GM19239 (cell line): ENCODE measurements at regions not wholly inside any gene's neighbourhood (a gene's known extent, or its start where the extent isn't known, plus 50 kb on each side); places are given as distances from the start of the nearest gene placed in this dataset.
"Not testable (repeated sequence)": the region's sequence is repeated elsewhere in the genome, so short reads cannot be mapped to it uniquely, and the experiment has no call there.

ENCODE experiments used
- DNase-seq: peaks from one replicate; pipeline ENCODE4 v3.0.0; 2011; ENCODE audit warnings: low spot score; ENCODE audit not compliant: insufficient read length
- FAIRE-seq: peaks from 2 replicates; lab custom pipeline; 2011; peaks lifted over from hg19 to GRCh38; lab: Jason Lieb, UNC

GRCh38 chr5:174895360-174895759, 171.0 kb downstream of the MSX2 start:
- DNase-seq (no peak), FAIRE-seq (no peak)

GRCh38 chr5:174892742-174893141, 168.4 kb downstream of the MSX2 start:
- FAIRE-seq (peak; percentile 51), DNase-seq (no peak)

GRCh38 chr5:174880412-174881200, 156.2 kb downstream of the MSX2 start:
- FAIRE-seq, DNase-seq: not testable (repeated sequence)

GRCh38 chr5:174877987-174878386, 153.6 kb downstream of the MSX2 start:
- DNase-seq (no peak), FAIRE-seq (no peak)

GRCh38 chr5:174872271-174872670, 147.9 kb downstream of the MSX2 start:
- DNase-seq, result no peak

GRCh38 chr5:174852143-174852542, 127.8 kb downstream of the MSX2 start:
- DNase-seq (no peak), FAIRE-seq (no peak)

More at GRCh38 chr5:174872271-174872670, 147.9 kb downstream of the MSX2 start:
- FAIRE-seq, result no peak

- no peak for DNase-seq
- FAIRE-seq, result no peak
Observed at GRCh38 chr5:174850565-174851169, 126.3 kb downstream of the MSX2 start.

- no peak for FAIRE-seq
Observed at GRCh38 chr5:174849426-174849825, 125.0 kb downstream of the MSX2 start.

GRCh38 chr5:174844971-174845370, 120.6 kb downstream of the MSX2 start:
- no peak for FAIRE-seq
- DNase-seq, result no peak

More at GRCh38 chr5:174849426-174849825, 125.0 kb downstream of the MSX2 start:
- no peak for DNase-seq

- DNase-seq, result no peak
- FAIRE-seq, result no peak
Observed at GRCh38 chr5:174843263-174844250, 119.2 kb downstream of the MSX2 start.

- DNase-seq, result no peak
- FAIRE-seq, result no peak
Observed at GRCh38 chr5:174840435-174840834, 116.1 kb downstream of the MSX2 start.

- DNase-seq (no peak), FAIRE-seq (no peak)
Observed at GRCh38 chr5:174839196-174839595, 114.8 kb downstream of the MSX2 start.

GRCh38 chr5:174837919-174838902, 113.8 kb downstream of the MSX2 start:
- no peak for FAIRE-seq
- DNase-seq, result no peak

- FAIRE-seq (no peak), DNase-seq (no peak)
Observed at GRCh38 chr5:174834081-174834480, 109.7 kb downstream of the MSX2 start.

GRCh38 chr5:174832811-174833210, 108.4 kb downstream of the MSX2 start:
- FAIRE-seq, result no peak
- DNase-seq, result no peak

GRCh38 chr5:174832025-174832424, 107.6 kb downstream of the MSX2 start:
- DNase-seq (no peak), FAIRE-seq (no peak)

GRCh38 chr5:174831031-174831660, 106.8 kb downstream of the MSX2 start:
- FAIRE-seq (no peak), DNase-seq (no peak)

- DNase-seq, result no peak
- no peak for FAIRE-seq
Observed at GRCh38 chr5:174829511-174829864, 105.1 kb downstream of the MSX2 start.
